ENCODE measurements at regions not wholly inside any gene's neighbourhood (a gene's known extent, or its start where the extent isn't known, plus 50 kb on each side); places are given as distances from the start of the nearest gene placed in this dataset.

DNA sequence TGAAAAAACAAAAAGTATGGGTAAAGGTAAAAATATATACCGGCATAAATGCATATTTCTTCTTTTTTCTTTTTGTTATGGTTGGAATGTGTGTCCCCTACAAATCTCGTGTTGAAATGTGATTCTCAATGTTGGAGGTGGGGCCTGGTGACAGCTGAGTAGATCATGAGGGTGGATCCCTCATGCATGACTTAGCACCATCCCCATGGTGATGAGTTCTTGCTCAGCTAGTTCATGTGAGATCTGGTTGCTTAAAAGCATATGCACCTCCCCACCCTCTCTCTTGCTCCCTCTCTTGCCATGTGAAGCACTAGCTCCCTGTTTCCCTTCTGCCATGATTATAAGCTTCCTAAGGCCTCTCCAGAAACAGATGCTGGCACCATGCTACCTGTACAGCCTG is 93.3 kb downstream of the HYCC1 start:
- TF ChIP-seq, protein P1, sequence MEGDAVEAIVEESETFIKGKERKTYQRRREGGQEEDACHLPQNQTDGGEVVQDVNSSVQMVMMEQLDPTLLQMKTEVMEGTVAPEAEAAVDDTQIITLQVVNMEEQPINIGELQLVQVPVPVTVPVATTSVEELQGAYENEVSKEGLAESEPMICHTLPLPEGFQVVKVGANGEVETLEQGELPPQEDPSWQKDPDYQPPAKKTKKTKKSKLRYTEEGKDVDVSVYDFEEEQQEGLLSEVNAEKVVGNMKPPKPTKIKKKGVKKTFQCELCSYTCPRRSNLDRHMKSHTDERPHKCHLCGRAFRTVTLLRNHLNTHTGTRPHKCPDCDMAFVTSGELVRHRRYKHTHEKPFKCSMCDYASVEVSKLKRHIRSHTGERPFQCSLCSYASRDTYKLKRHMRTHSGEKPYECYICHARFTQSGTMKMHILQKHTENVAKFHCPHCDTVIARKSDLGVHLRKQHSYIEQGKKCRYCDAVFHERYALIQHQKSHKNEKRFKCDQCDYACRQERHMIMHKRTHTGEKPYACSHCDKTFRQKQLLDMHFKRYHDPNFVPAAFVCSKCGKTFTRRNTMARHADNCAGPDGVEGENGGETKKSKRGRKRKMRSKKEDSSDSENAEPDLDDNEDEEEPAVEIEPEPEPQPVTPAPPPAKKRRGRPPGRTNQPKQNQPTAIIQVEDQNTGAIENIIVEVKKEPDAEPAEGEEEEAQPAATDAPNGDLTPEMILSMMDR (IDR thresholded peaks at IDR 0.05; ENCODE audit: insufficient read depth, low read length) = no peak
- no peak for TF ChIP-seq POLR2AphosphoS5 (IDR thresholded peaks at IDR 0.05; ENCODE audit: low read depth)
- no peak for TF ChIP-seq GABPA (IDR thresholded peaks at IDR 0.05; ENCODE audit: low read depth)
- TF ChIP-seq, protein P2, sequence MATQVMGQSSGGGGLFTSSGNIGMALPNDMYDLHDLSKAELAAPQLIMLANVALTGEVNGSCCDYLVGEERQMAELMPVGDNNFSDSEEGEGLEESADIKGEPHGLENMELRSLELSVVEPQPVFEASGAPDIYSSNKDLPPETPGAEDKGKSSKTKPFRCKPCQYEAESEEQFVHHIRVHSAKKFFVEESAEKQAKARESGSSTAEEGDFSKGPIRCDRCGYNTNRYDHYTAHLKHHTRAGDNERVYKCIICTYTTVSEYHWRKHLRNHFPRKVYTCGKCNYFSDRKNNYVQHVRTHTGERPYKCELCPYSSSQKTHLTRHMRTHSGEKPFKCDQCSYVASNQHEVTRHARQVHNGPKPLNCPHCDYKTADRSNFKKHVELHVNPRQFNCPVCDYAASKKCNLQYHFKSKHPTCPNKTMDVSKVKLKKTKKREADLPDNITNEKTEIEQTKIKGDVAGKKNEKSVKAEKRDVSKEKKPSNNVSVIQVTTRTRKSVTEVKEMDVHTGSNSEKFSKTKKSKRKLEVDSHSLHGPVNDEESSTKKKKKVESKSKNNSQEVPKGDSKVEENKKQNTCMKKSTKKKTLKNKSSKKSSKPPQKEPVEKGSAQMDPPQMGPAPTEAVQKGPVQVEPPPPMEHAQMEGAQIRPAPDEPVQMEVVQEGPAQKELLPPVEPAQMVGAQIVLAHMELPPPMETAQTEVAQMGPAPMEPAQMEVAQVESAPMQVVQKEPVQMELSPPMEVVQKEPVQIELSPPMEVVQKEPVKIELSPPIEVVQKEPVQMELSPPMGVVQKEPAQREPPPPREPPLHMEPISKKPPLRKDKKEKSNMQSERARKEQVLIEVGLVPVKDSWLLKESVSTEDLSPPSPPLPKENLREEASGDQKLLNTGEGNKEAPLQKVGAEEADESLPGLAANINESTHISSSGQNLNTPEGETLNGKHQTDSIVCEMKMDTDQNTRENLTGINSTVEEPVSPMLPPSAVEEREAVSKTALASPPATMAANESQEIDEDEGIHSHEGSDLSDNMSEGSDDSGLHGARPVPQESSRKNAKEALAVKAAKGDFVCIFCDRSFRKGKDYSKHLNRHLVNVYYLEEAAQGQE (IDR thresholded peaks at IDR 0.05; ENCODE audit: insufficient replicate concordance, low read depth) = no peak
- no peak for TF ChIP-seq SPI1 (IDR thresholded peaks at IDR 0.05; ENCODE audit: borderline replicate concordance, low read depth)

Data from HL-60 (cell line).